ENCODE measurements at regions not wholly inside any gene's neighbourhood (a gene's known extent, or its start where the extent isn't known, plus 50 kb on each side); places are given as distances from the start of the nearest gene placed in this dataset.

DNA sequence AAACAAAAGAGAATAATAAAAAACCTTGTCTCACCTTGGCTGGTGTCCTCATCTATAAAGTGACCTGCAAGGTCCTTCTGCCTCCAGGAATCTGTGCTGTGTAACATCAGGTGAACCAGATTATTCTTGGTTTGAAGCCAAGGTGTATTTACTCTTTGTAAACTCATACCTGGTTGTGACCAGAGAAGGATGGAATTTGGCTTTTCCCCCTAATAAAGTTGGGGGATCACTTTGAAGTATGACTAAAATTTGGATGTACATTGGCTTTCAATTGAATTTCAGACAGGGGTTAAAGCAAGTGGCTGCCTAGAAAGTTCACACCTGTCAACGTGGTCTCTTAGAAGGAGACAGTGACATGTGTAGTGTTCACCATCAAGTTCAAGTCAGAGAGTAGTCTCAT, 100.1 kb downstream of the SCP2D1 start:
- H3K9me3 ChIP-seq (ENCODE audit: control insufficient read depth in 1 of 2, low read length in 2 of 2) = no peaks in the 10 kb centered on the region
- H3K4me1 ChIP-seq (ENCODE audit: control insufficient read depth in 1 of 2, insufficient read depth in 2 of 2, low read length in 2 of 2) = peaks cover 0 to 5% of the 10 kb centered on the region in 2 donors
- no peaks in the 10 kb centered on the region for H3K36me3 ChIP-seq (ENCODE audit: control insufficient read depth in 1 of 2, insufficient read depth in 2 of 2, low read length in 2 of 2)
- H3K9ac ChIP-seq (ENCODE audit: low read depth in 1 of 2, low read length in 2 of 2) = no peak overlapping the region
- H3K27me3 ChIP-seq (ENCODE audit: control insufficient read depth in 1 of 2, insufficient read depth in 2 of 2, low read length in 2 of 2) = no peaks in the 10 kb centered on the region
- no peak overlapping the region for H3K4me3 ChIP-seq (ENCODE audit: low read depth in 1 of 2, low read length in 2 of 2)
- H3K27ac ChIP-seq (ENCODE audit: low read depth, low read length) = no peak overlapping the region

DNA sequence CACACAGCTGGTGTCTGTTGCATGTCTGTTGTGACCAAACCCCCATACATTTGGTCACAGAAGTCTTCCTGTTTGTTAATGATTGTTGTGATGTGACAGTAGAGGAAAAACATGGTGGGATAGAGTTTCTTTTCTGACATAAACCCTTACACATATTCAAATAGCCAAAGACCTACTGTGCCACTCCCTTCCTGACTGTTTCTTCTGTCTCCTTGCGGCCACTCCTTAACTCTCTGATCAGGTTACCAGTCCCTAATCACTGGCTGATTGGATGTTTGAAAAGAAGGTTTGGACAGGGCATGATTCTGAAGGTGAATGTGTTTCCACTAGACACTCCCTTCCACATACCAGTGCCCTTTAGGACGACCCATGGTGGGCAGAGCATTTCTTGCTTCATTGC, 101.2 kb downstream of the SCP2D1 start:
- H3K4me1 ChIP-seq (ENCODE audit: control insufficient read depth in 1 of 2, insufficient read depth in 2 of 2, low read length in 2 of 2) = peaks cover 0 to 5% of the 10 kb centered on the region in 2 donors
- no peak overlapping the region for H3K27ac ChIP-seq (ENCODE audit: low read depth, low read length)
- H3K27me3 ChIP-seq (ENCODE audit: control insufficient read depth in 1 of 2, insufficient read depth in 2 of 2, low read length in 2 of 2) = no peaks in the 10 kb centered on the region
- no peaks in the 10 kb centered on the region for H3K36me3 ChIP-seq (ENCODE audit: control insufficient read depth in 1 of 2, insufficient read depth in 2 of 2, low read length in 2 of 2)
- H3K9me3 ChIP-seq (ENCODE audit: control insufficient read depth in 1 of 2, low read length in 2 of 2) = no peaks in the 10 kb centered on the region
- no peak overlapping the region for H3K4me3 ChIP-seq (ENCODE audit: low read depth in 1 of 2, low read length in 2 of 2)
- no peak overlapping the region for H3K9ac ChIP-seq (ENCODE audit: low read depth in 1 of 2, low read length in 2 of 2)

DNA sequence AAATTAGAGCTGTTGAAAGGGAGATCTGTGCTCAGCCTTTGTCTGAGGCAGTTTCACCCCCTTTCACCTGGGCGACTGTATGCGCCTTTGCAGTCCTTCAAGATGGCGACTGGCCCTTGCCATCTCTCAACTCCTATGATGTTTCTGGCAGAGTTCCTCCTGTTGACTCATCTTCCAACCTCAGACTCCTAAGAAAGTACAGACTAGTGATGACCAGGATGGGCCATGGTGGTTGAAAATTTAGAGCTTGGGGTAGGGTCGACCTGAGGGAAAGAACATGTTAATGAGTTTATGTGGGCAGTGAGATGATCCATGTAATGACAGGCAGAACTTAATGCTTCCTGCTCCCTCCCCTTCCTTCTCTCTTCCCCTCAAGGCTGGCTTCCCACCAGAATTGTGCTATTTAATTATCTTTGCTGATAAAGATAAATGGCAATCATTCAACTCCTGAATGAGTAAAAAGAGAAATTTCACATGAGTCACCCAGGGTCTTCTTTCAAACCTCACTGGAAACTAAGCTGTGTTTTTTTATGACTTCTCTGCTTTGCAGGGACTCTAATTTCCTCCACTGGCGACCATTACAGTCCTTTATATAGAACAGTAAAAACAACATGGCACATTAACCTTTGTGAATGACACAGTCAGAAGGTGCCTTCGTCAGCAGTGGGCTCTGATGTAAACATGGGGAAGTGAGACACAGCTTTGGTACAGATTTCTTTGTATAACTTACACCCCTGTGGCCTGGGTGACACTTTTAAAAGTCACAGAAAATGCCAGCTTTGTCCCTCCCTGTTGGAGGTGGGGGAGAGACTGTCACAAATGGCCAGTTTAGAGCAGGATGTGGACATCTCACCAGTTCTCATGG, 103.5 kb downstream of the SCP2D1 start:
- no peak overlapping the region for H3K4me3 ChIP-seq (ENCODE audit: low read depth in 1 of 2, low read length in 2 of 2)
- H3K9ac ChIP-seq (ENCODE audit: low read depth in 1 of 2, low read length in 2 of 2) = no peak overlapping the region
- no peak overlapping the region for H3K27ac ChIP-seq (ENCODE audit: low read depth, low read length)
- no peaks in the 10 kb centered on the region for H3K36me3 ChIP-seq (ENCODE audit: control insufficient read depth in 1 of 2, insufficient read depth in 2 of 2, low read length in 2 of 2)
- H3K9me3 ChIP-seq (ENCODE audit: control insufficient read depth in 1 of 2, low read length in 2 of 2) = no peaks in the 10 kb centered on the region
- H3K4me1 ChIP-seq (ENCODE audit: control insufficient read depth in 1 of 2, insufficient read depth in 2 of 2, low read length in 2 of 2) = no peaks in the 10 kb centered on the region
- no peaks in the 10 kb centered on the region for H3K27me3 ChIP-seq (ENCODE audit: control insufficient read depth in 1 of 2, insufficient read depth in 2 of 2, low read length in 2 of 2)

DNA sequence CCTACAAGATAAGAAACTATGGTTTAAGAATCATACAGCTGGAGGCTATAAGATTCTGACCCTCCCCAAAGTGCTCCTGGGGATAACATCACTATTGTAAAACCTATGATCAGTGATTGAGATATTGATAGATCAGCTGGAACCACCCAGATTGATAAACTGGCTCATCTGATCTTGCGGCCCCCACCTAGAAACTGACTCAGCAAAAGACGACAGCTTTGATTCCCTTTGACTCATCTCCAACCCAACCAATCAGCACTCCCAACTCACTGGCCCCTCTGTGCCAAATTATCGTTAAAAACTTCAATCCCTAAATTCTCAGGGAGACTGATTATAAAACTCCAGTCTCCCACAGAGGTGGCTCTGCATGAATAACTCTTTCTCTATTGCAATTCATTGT, 106.4 kb downstream of the SCP2D1 start:
- no peaks in the 10 kb centered on the region for H3K36me3 ChIP-seq (ENCODE audit: control insufficient read depth in 1 of 2, insufficient read depth in 2 of 2, low read length in 2 of 2)
- H3K9me3 ChIP-seq (ENCODE audit: control insufficient read depth in 1 of 2, low read length in 2 of 2) = no peaks in the 10 kb centered on the region
- H3K4me1 ChIP-seq (ENCODE audit: control insufficient read depth in 1 of 2, insufficient read depth in 2 of 2, low read length in 2 of 2) = no peaks in the 10 kb centered on the region
- no peaks in the 10 kb centered on the region for H3K27me3 ChIP-seq (ENCODE audit: control insufficient read depth in 1 of 2, insufficient read depth in 2 of 2, low read length in 2 of 2)
- H3K27ac ChIP-seq (ENCODE audit: low read depth, low read length) = no peak overlapping the region
- no peak overlapping the region for H3K4me3 ChIP-seq (ENCODE audit: low read depth in 1 of 2, low read length in 2 of 2)
- no peak overlapping the region for H3K9ac ChIP-seq (ENCODE audit: low read depth in 1 of 2, low read length in 2 of 2)

DNA sequence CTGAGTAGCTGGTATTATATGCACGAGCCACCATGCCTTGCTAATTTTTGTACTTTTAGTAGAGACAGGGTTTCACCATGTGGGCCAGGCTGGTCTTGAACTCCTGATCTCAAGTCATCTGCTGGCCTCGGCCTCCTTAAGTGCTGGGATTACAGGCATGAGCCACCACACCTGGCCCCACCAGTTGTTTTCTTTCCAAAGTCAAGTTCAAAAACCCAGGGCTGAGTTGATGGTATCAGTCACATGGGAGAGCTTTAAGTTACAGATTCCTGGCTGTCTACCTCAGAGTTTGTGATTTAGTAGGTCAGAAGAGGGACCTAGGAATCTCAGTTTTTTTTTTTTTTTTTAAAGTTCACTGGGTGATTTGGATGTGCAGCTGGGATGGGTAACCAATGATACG, 107.7 kb downstream of the SCP2D1 start:
- Histone ChIP-seq H3K4me3 (ENCODE audit: low read depth in 1 of 2, low read length in 2 of 2) (no peak overlapping the region), H3K36me3 (ENCODE audit: control insufficient read depth in 1 of 2, insufficient read depth in 2 of 2, low read length in 2 of 2) (no peaks in the 10 kb centered on the region), H3K27ac (ENCODE audit: low read depth, low read length) (no peak overlapping the region), H3K4me1 (ENCODE audit: control insufficient read depth in 1 of 2, insufficient read depth in 2 of 2, low read length in 2 of 2) (no peaks in the 10 kb centered on the region), H3K9ac (ENCODE audit: low read depth in 1 of 2, low read length in 2 of 2) (no peak overlapping the region), H3K27me3 (ENCODE audit: control insufficient read depth in 1 of 2, insufficient read depth in 2 of 2, low read length in 2 of 2) (no peaks in the 10 kb centered on the region), H3K9me3 (ENCODE audit: control insufficient read depth in 1 of 2, low read length in 2 of 2) (no peaks in the 10 kb centered on the region)

DNA sequence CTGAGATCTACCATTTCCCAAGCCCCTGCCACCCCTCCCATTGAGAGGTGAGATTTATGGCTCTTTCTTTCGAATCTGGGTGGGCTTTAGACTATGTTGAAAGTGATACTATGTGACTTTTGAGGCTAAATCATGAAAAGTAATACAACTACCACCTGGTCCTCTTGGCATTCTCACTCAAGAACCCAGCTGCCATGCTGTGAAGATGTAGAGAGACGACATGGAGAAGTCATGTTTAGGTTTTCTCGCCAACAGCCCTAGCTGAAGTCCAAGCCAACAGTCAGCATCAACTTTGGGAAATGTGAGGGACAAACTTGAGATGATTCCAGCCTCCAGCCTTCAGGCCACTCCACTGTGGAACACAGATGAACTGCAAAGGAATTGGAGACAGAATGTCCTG, 108.7 kb downstream of the SCP2D1 start:
- no peaks in the 10 kb centered on the region for H3K9me3 ChIP-seq (ENCODE audit: control insufficient read depth in 1 of 2, low read length in 2 of 2)
- no peak overlapping the region for H3K27ac ChIP-seq (ENCODE audit: low read depth, low read length)
- no peaks in the 10 kb centered on the region for H3K4me1 ChIP-seq (ENCODE audit: control insufficient read depth in 1 of 2, insufficient read depth in 2 of 2, low read length in 2 of 2)
- H3K9ac ChIP-seq (ENCODE audit: low read depth in 1 of 2, low read length in 2 of 2) = no peak overlapping the region
- H3K27me3 ChIP-seq (ENCODE audit: control insufficient read depth in 1 of 2, insufficient read depth in 2 of 2, low read length in 2 of 2) = no peaks in the 10 kb centered on the region
- no peaks in the 10 kb centered on the region for H3K36me3 ChIP-seq (ENCODE audit: control insufficient read depth in 1 of 2, insufficient read depth in 2 of 2, low read length in 2 of 2)
- no peak overlapping the region for H3K4me3 ChIP-seq (ENCODE audit: low read depth in 1 of 2, low read length in 2 of 2)

DNA sequence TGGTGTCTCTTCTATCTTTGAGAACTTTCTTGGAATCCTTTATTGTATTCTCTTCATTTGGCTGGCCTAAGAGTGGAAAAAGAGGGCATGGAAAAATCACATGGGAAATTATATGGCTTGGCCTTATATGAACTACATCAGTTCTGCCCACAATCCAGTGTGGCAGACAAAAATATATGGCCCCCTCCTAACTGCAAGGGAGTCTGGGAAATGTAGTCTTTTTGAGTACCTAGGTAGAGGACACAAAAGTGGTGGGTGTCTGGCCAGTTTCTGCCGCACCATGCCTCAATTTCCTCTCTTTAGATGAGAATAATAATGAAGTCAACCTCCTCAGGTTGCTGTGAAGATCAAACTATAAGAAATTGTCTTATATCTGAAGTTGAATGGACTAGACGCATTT, 109.3 kb downstream of the SCP2D1 start:
- no peaks in the 10 kb centered on the region for H3K9me3 ChIP-seq (ENCODE audit: control insufficient read depth in 1 of 2, low read length in 2 of 2)
- H3K27ac ChIP-seq (ENCODE audit: low read depth, low read length) = no peak overlapping the region
- H3K9ac ChIP-seq (ENCODE audit: low read depth in 1 of 2, low read length in 2 of 2) = no peak overlapping the region

DNA sequence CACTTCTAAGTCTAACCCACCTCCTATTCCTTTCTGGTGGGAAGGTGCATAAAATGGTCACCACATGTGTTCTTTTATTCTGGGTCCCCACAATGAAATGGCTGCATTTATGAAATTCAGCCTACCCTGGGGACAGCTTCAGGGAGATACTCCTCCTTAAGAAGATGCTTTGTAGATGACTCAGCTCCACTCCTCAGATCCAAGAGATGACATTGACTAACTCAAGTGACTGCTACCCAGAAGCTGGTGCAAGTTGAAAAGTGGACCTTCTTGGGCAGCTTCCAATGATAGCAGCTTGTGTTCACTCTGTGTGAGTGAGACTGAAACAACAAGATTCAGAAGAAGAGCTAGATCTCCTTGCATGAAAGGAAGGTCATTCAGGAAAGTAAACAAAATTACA, 113.4 kb downstream of the SCP2D1 start:
- H3K36me3 ChIP-seq (ENCODE audit: control insufficient read depth in 1 of 2, insufficient read depth in 2 of 2, low read length in 2 of 2) = no peaks in the 10 kb centered on the region
- no peak overlapping the region for H3K4me3 ChIP-seq (ENCODE audit: low read depth in 1 of 2, low read length in 2 of 2)

More for the DNA sequence above, 109.3 kb downstream of the SCP2D1 start:
- no peak overlapping the region for H3K4me3 ChIP-seq (ENCODE audit: low read depth in 1 of 2, low read length in 2 of 2)
- no peaks in the 10 kb centered on the region for H3K36me3 ChIP-seq (ENCODE audit: control insufficient read depth in 1 of 2, insufficient read depth in 2 of 2, low read length in 2 of 2)
- no peaks in the 10 kb centered on the region for H3K4me1 ChIP-seq (ENCODE audit: control insufficient read depth in 1 of 2, insufficient read depth in 2 of 2, low read length in 2 of 2)
- no peaks in the 10 kb centered on the region for H3K27me3 ChIP-seq (ENCODE audit: control insufficient read depth in 1 of 2, insufficient read depth in 2 of 2, low read length in 2 of 2)

DNA sequence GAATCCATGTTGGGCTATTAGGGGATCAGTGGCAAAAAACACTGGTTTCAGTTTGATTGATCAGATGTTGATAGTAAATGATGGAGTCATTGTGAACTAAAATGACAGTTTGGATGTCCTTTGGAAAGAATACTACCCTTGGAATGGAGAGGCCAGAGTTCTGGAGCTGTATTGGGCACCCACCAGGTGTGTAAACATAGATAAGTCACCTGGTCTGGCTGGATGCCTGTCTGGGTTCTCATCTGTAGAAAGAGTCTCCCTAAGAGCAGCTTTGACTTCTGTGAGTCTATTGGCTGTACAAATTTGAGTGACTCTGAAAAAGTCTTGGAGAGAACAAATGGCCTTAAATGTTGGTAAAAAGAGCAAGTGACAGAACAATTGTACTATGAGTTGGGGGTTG, 115.0 kb downstream of the SCP2D1 start:
- Histone ChIP-seq H3K36me3 (ENCODE audit: control insufficient read depth in 1 of 2, insufficient read depth in 2 of 2, low read length in 2 of 2) (no peaks in the 10 kb centered on the region), H3K9me3 (ENCODE audit: control insufficient read depth in 1 of 2, low read length in 2 of 2) (no peaks in the 10 kb centered on the region), H3K27ac (ENCODE audit: low read depth, low read length) (no peak overlapping the region), H3K9ac (ENCODE audit: low read depth in 1 of 2, low read length in 2 of 2) (no peak overlapping the region), H3K27me3 (ENCODE audit: control insufficient read depth in 1 of 2, insufficient read depth in 2 of 2, low read length in 2 of 2) (no peaks in the 10 kb centered on the region), H3K4me1 (ENCODE audit: control insufficient read depth in 1 of 2, insufficient read depth in 2 of 2, low read length in 2 of 2) (no peaks in the 10 kb centered on the region), H3K4me3 (ENCODE audit: low read depth in 1 of 2, low read length in 2 of 2) (no peak overlapping the region)

More for the DNA sequence above, 113.4 kb downstream of the SCP2D1 start:
- no peak overlapping the region for H3K9ac ChIP-seq (ENCODE audit: low read depth in 1 of 2, low read length in 2 of 2)
- no peak overlapping the region for H3K27ac ChIP-seq (ENCODE audit: low read depth, low read length)
- no peaks in the 10 kb centered on the region for H3K4me1 ChIP-seq (ENCODE audit: control insufficient read depth in 1 of 2, insufficient read depth in 2 of 2, low read length in 2 of 2)
- H3K9me3 ChIP-seq (ENCODE audit: control insufficient read depth in 1 of 2, low read length in 2 of 2) = no peaks in the 10 kb centered on the region
- no peaks in the 10 kb centered on the region for H3K27me3 ChIP-seq (ENCODE audit: control insufficient read depth in 1 of 2, insufficient read depth in 2 of 2, low read length in 2 of 2)

DNA sequence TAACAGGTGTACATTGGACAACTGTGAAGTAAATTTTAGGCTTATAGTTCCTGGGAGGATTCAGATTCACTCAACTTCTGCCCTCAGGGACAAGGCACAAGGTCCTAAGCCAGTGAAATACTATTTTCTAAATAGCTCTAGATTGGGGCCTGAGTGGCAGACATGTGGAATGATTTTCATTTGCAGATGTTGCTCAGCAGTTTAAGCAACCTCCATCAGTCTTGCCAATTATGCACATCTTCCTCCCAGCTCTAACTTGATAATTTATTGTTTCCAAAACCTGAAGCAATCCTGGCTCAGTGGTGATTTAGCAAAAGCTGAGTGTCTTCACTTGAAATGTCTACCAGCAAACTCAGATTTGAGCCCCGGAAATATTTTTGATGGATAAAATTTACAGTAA, 116.2 kb downstream of the SCP2D1 start:
- no peak overlapping the region for H3K27ac ChIP-seq (ENCODE audit: low read depth, low read length)
- H3K36me3 ChIP-seq (ENCODE audit: control insufficient read depth in 1 of 2, insufficient read depth in 2 of 2, low read length in 2 of 2) = no peaks in the 10 kb centered on the region
- no peak overlapping the region for H3K9ac ChIP-seq (ENCODE audit: low read depth in 1 of 2, low read length in 2 of 2)

More for the DNA sequence above, 116.2 kb downstream of the SCP2D1 start:
- Histone ChIP-seq H3K9me3 (ENCODE audit: control insufficient read depth in 1 of 2, low read length in 2 of 2) (no peaks in the 10 kb centered on the region), H3K4me3 (ENCODE audit: low read depth in 1 of 2, low read length in 2 of 2) (no peak overlapping the region), H3K27me3 (ENCODE audit: control insufficient read depth in 1 of 2, insufficient read depth in 2 of 2, low read length in 2 of 2) (no peaks in the 10 kb centered on the region), H3K4me1 (ENCODE audit: control insufficient read depth in 1 of 2, insufficient read depth in 2 of 2, low read length in 2 of 2) (no peaks in the 10 kb centered on the region)
